Smooth muscle cell (in vitro differentiated cells): ENCODE measurements at regions not wholly inside any gene's neighbourhood (a gene's known extent, or its start where the extent isn't known, plus 50 kb on each side); places are given as distances from the start of the nearest gene placed in this dataset.

ENCODE experiments used
- DNase-seq: peaks from one replicate; lab custom pipeline; 2025; ENCODE audit not compliant: unreplicated experiment; lab: John Stamatoyannopoulos, UW
- H2AFZ ChIP-seq: fragments of 200-600 bp; sonication (generic); 2 replicates; pipeline ENCODE4 v1.6.0; 2016; ENCODE audit warnings: antibody characterized with exemption, low read depth, mild to moderate bottlenecking
- H3F3A ChIP-seq: fragments of 200-600 bp; sonication (generic); 2 replicates; pipeline ENCODE4 v1.6.0; 2017; ENCODE audit warnings: antibody characterized with exemption, low read depth
- H3K27ac ChIP-seq: fragments of 200-600 bp; sonication (generic); 2 replicates; pipeline ENCODE4 v1.5.1; 2016; ENCODE audit warnings: low read depth, mild to moderate bottlenecking
- H3K27me3 ChIP-seq: fragments of 200-600 bp; sonication (generic); 2 replicates; pipeline ENCODE4 v1.6.1; 2016; ENCODE audit warnings: low read depth, mild to moderate bottlenecking
- H3K36me3 ChIP-seq: fragments of 200-600 bp; sonication (generic); 2 replicates; pipeline ENCODE4 v1.5.1; 2016; ENCODE audit warnings: low read depth
- H3K4me1 ChIP-seq: fragments of 200-600 bp; sonication (generic); 2 replicates; pipeline ENCODE4 v1.5.1; 2016; ENCODE audit warnings: low read depth
- H3K4me2 ChIP-seq: fragments of 200-600 bp; sonication (generic); 2 replicates; pipeline ENCODE4 v1.6.0; 2016; ENCODE audit warnings: mild to moderate bottlenecking
- H3K4me3 ChIP-seq: fragments of 200-600 bp; sonication (generic); 2 replicates; pipeline ENCODE4 v1.5.1; 2016; ENCODE audit warnings: mild to moderate bottlenecking
- H3K79me2 ChIP-seq: fragments of 200-600 bp; sonication (generic); 2 replicates; pipeline ENCODE4 v1.6.0; 2016; ENCODE audit warnings: low read depth, mild to moderate bottlenecking
- H3K9ac ChIP-seq: fragments of 200-600 bp; sonication (generic); 2 replicates; pipeline ENCODE4 v1.6.0; 2016; ENCODE audit warnings: low read depth
- H3K9me3 ChIP-seq: fragments of 200-600 bp; sonication (generic); replicated peaks from 2 replicates; pipeline ENCODE4 v1.5.1; 2016; ENCODE audit warnings: low read depth
- H4K20me1 ChIP-seq: fragments of 200-600 bp; sonication (generic); 2 replicates; pipeline ENCODE4 v1.6.0; 2016; ENCODE audit warnings: low read depth
- CTCF ChIP-seq: fragments of 200-600 bp; sonication (generic); IDR thresholded peaks from 2 replicates; pipeline ENCODE4 v1.5.1; 2017; ENCODE audit warnings: borderline replicate concordance, mild to moderate bottlenecking, antibody characterized with exemption; ENCODE audit not compliant: insufficient read depth, poor library complexity, severe bottlenecking
- WGBS: methylation state at CpG from one replicate; pipeline ENCODE4 v1.1.7; 2016; ENCODE audit warnings: low lambda C conversion rate; 5-methylcytosine and 5-hydroxymethylcytosine counted together

GRCh38 chr4:25550376-25551030 lies 105.1 kb upstream of the SLC34A2 start:
- H3K4me2 ChIP-seq: no peak overlapping the region
- no peak overlapping the region for H3K9ac ChIP-seq
- H4K20me1 ChIP-seq: no peaks in the 10 kb centered on the region
- H3K9me3 ChIP-seq: no peaks in the 10 kb centered on the region
- H3K36me3 ChIP-seq: no peaks in the 10 kb centered on the region
- no peak overlapping the region for H3K27ac ChIP-seq
- DNase-seq: no peak
- TF ChIP-seq CTCF: no peak
- no peaks in the 10 kb centered on the region for H3K79me2 ChIP-seq
- H3K27me3 ChIP-seq: no peaks in the 10 kb centered on the region
- no peak overlapping the region for H3K4me3 ChIP-seq
- H3K4me1 ChIP-seq: no peaks in the 10 kb centered on the region
- no peak overlapping the region for H2AFZ ChIP-seq
- H3F3A ChIP-seq: no peaks in the 10 kb centered on the region
- WGBS: 86% methylated on average over 5 of the region's 5 CpGs

- Histone ChIP-seq H3K27me3 (no peaks in the 10 kb centered on the region), H3K9me3 (no peaks in the 10 kb centered on the region), H3K4me2 (no peak overlapping the region), H3K27ac (no peak overlapping the region), H3F3A (no peaks in the 10 kb centered on the region), H4K20me1 (no peaks in the 10 kb centered on the region), H2AFZ (no peak overlapping the region), H3K4me3 (no peak overlapping the region), H3K9ac (no peak overlapping the region), H3K36me3 (no peaks in the 10 kb centered on the region), H3K79me2 (no peaks in the 10 kb centered on the region), H3K4me1 (no peaks in the 10 kb centered on the region)
- DNase-seq: no peak
- no peak for TF ChIP-seq CTCF
- WGBS: 82% methylated on average over 4 of the region's 4 CpGs
These were observed 104.0 kb upstream of the SLC34A2 start for GRCh38 chr4:25551605-25552004.

GRCh38 chr4:25552580-25553271 lies 102.9 kb upstream of the SLC34A2 start:
- Histone ChIP-seq H3K27ac (no peak overlapping the region), H3K4me1 (no peaks in the 10 kb centered on the region), H2AFZ (no peak overlapping the region), H3K9ac (no peak overlapping the region), H3K36me3 (no peaks in the 10 kb centered on the region), H3K27me3 (no peaks in the 10 kb centered on the region), H3F3A (no peaks in the 10 kb centered on the region), H3K79me2 (no peaks in the 10 kb centered on the region), H3K4me2 (no peak overlapping the region), H3K4me3 (no peak overlapping the region), H4K20me1 (no peaks in the 10 kb centered on the region), H3K9me3 (no peaks in the 10 kb centered on the region)
- WGBS: 92% methylated on average over 7 of the region's 8 CpGs
- no peak for TF ChIP-seq CTCF
- DNase-seq: no peak

GRCh38 chr4:25559508-25559907 lies 96.1 kb upstream of the SLC34A2 start:
- TF ChIP-seq CTCF: no peak

More at GRCh38 chr4:25559508-25559907, 96.1 kb upstream of the SLC34A2 start:
- Histone ChIP-seq H3K4me1 (no peaks in the 10 kb centered on the region), H3K27me3 (no peaks in the 10 kb centered on the region), H3K79me2 (no peaks in the 10 kb centered on the region), H3K36me3 (no peaks in the 10 kb centered on the region), H3K4me3 (no peak overlapping the region), H3K9ac (no peak overlapping the region), H2AFZ (no peak overlapping the region), H4K20me1 (no peaks in the 10 kb centered on the region), H3K9me3 (no peaks in the 10 kb centered on the region), H3K27ac (no peak overlapping the region), H3K4me2 (no peak overlapping the region), H3F3A (no peaks in the 10 kb centered on the region)
- WGBS: 93% methylated on average over 4 of the region's 4 CpGs
- DNase-seq: no peak
